Heart right ventricle (tissue), 16 donors: ENCODE measurements at regions not wholly inside any gene's neighbourhood (a gene's known extent, or its start where the extent isn't known, plus 50 kb on each side); places are given as distances from the start of the nearest gene placed in this dataset.

Experiments used
- ATAC-seq, 8 donors: fragments of 200-7000 bp; cut with Tn5 transposase; one replicate each; pipeline ENCODE4 v1.9.1; 2020; ENCODE audit warnings: mild to moderate bottlenecking in 8 of 8, moderate library complexity in 8 of 8, moderate number of reproducible peaks in 1 of 8
- DNase-seq, 2 donors: peaks; one replicate each; pipeline ENCODE4 v3.0.0-alpha.2; 2020
- H3K27ac ChIP-seq, 10 donors: fragments of 200-600 bp; sonication (generic) in 2 of 10; one replicate each; pipeline versions ENCODE4 v1.5.0 to v1.8.0; 2020 to 2022; ENCODE audit warnings: mild to moderate bottlenecking in 3 of 10
- H3K27me3 ChIP-seq, 7 donors: fragments of 200-600 bp; one replicate each; pipeline ENCODE4 v1.8.0; 2021 to 2022; ENCODE audit warnings: mild to moderate bottlenecking in 2 of 7
- H3K36me3 ChIP-seq, 9 donors: fragments of 200-600 bp; sonication (generic) in 1 of 9; one replicate each; pipeline versions ENCODE4 v1.5.0 to v1.8.0; 2020 to 2022; ENCODE audit warnings: mild to moderate bottlenecking in 2 of 9
- H3K4me1 ChIP-seq, 9 donors: fragments of 200-600 bp; sonication (generic) in 1 of 9; one replicate each; pipeline versions ENCODE4 v1.5.0 to v1.8.0; 2020 to 2022; ENCODE audit warnings: mild to moderate bottlenecking in 4 of 9
- H3K4me3 ChIP-seq, 10 donors: fragments of 200-600 bp; sonication (generic) in 2 of 10; one replicate each; pipeline versions ENCODE4 v1.5.0 to v1.8.0; 2020 to 2022; ENCODE audit warnings: mild to moderate bottlenecking in 7 of 10, moderate library complexity in 2 of 10
- H3K9me3 ChIP-seq, 11 donors: fragments of 200-600 bp in 10 of 11; sonication (generic) in 2 of 11; one replicate each; pipeline versions ENCODE4 v1.5.0 to v1.8.0; 2013 to 2022; ENCODE audit warnings: mild to moderate bottlenecking in 2 of 11, control low read depth in 1 of 11, moderate library complexity in 1 of 11
- CTCF ChIP-seq, 9 donors: fragments of 200-600 bp; sonication (generic) in 2 of 9; IDR thresholded peaks; one replicate each; pipeline versions ENCODE4 v1.5.0 to v1.8.0; 2021 to 2022; ENCODE audit warnings: antibody characterized with exemption in 9 of 9, mild to moderate bottlenecking in 5 of 9, moderate library complexity in 1 of 9
- WGBS, 2 donors: extraction: QIAGEN DNeasy Blood & Tissue Kit; methylation state at CpG; one replicate each; pipeline ENCODE4 v1.1.7; 2013; ENCODE audit warnings: inconsistent platforms in 1 of 2; 5-methylcytosine and 5-hydroxymethylcytosine counted together
- intact Hi-C, 10 donors: fragments of 100-400 bp; cut with DNase I; formaldehyde crosslinking; loops; one replicate each; pipeline versions ENCODE4 v1.11.1 to v1.14.2; 2022
- donor health status: Arrhythmogenic right ventricular cardiomyopathy.
- donor health status: ischemic (EF 13 %, LVEDD 7.1; RV severe dilation, severe dysfunction).
- donor health status: healthy with polysubstance abuse.
- donor health status: DM: no; HTN: yes; CAD: no.
- donor health status: DM: no; HTN: no; CAD: no.
- donor health status: ischemic (EF 25% LVEDD 6.9; RV normal size, moderate dysfunction).
- donor health status: ischemic (EF 25% LVEDD 5.7; RV mildly dilated, moderate dysfunction).
- donor health status: healthy.
- donor health status: DM: yes; HTN: yes; CAD: no.
- donor health status: Ischemic cardiomyopathy.
- donor health status: ischemic (EF 35%, LVEDD 5.7; RV mildly dilated, moderate dysfunction).
- donor health status: nonischemic (EF 11% LVEDD 7.7; RV severe dilation, severe dysfunction).
- donor health status: DM: yes; HTN: yes; CAD: no.
- donor health status: PGD.
- donor health status: ischemic (EF 29% LVEDD 5.4; RV normal size, mild dysfunction).
- donor health status: nonischemic (EF 23%, LVEDD 6.1; RV moderate dilation, normal function).

GRCh38 chr7:41873741-41874140, 170.9 kb upstream of the INHBA start:
- Histone ChIP-seq H3K27ac (no peak overlapping the region), H3K4me3 (no peak overlapping the region), H3K27me3 (no peaks in the 10 kb centered on the region), H3K36me3 (no peaks in the 10 kb centered on the region), H3K9me3 (no peaks in the 10 kb centered on the region), H3K4me1 (peaks cover 0 to 27% (median 0%) of the 10 kb centered on the region in 9 donors)
- ATAC-seq (no peak), DNase-seq (no peak)
- intact Hi-C loops, result no loop called here
- TF ChIP-seq CTCF (IDR thresholded peaks at IDR 0.05), result no peak
- WGBS, 2 donors, result 62 to 63% methylated on average over 2 of the region's 2 CpGs

- no peak overlapping the region for H3K27ac ChIP-seq
- no peak overlapping the region for H3K4me3 ChIP-seq
- H3K36me3 ChIP-seq, result no peaks in the 10 kb centered on the region
- whole genome bisulfite sequencing, 2 donors, result 70 to 94% methylated on average over 1 of the region's 1 CpG
- intact Hi-C loops, result no loop called here
- no peaks in the 10 kb centered on the region for H3K27me3 ChIP-seq
- no peaks in the 10 kb centered on the region for H3K9me3 ChIP-seq
- ATAC-seq (no peak), DNase-seq (no peak)
- H3K4me1 ChIP-seq, result peaks cover 0 to 31% (median 0%) of the 10 kb centered on the region in 9 donors
- TF ChIP-seq CTCF (IDR thresholded peaks at IDR 0.05), result no peak
These were observed 170.1 kb upstream of the INHBA start for GRCh38 chr7:41872966-41873365.

GRCh38 chr7:41870461-41871138, 167.7 kb upstream of the INHBA start:
- TF ChIP-seq CTCF (IDR thresholded peaks at IDR 0.05), result no peak
- Histone ChIP-seq H3K36me3 (no peaks in the 10 kb centered on the region), H3K27me3 (no peaks in the 10 kb centered on the region), H3K4me3 (no peak overlapping the region), H3K27ac (peak overlapping the region in 6 of 10 donors; percentile 9 to 77 (median 50)), H3K4me1 (peaks cover 0 to 32% (median 0%) of the 10 kb centered on the region in 9 donors), H3K9me3 (peaks cover 0 to 8% (median 0%) of the 10 kb centered on the region in 11 donors)
- no peak for DNase-seq
- 76 to 78% methylated on average over 1 of the region's 1 CpG for WGBS, 2 donors
- intact Hi-C loops, result no loop called here
- ATAC-seq, result no peak

GRCh38 chr7:41869997-41870396, 167.1 kb upstream of the INHBA start:
- H3K4me3 ChIP-seq, result no peak overlapping the region
- intact Hi-C loops, result loop anchor here in 1 of 10 donors (5.0 kb wide), 1 partner anchor 1602 kb away; no protein-coding TSS in a partner anchor
- H3K27ac ChIP-seq, result peak overlapping the region in 6 of 10 donors; percentile 9 to 77 (median 50)
- peaks cover 0 to 14% (median 2%) of the 10 kb centered on the region in 11 donors for H3K9me3 ChIP-seq
- WGBS, 2 donors, result 49 to 59% methylated on average over 4 of the region's 4 CpGs
- TF ChIP-seq CTCF (IDR thresholded peaks at IDR 0.05), result no peak
- DNase-seq (no peak), ATAC-seq (peak in 4 of 8 donors; percentile 32 to 71 (median 40))
- no peaks in the 10 kb centered on the region for H3K27me3 ChIP-seq
- peaks cover 0 to 32% (median 0%) of the 10 kb centered on the region in 9 donors for H3K4me1 ChIP-seq
- H3K36me3 ChIP-seq, result no peaks in the 10 kb centered on the region
